Stimulated activated CD8-positive, alpha-beta memory T cell treated with anti-CD3 and anti-CD28 coated beads, Interleukin-7, amount 100 ng/mL, for 48 hours (primary cell): ENCODE measurements at regions not wholly inside any gene's neighbourhood (a gene's known extent, or its start where the extent isn't known, plus 50 kb on each side); places are given as distances from the start of the nearest gene placed in this dataset.

Experiments used
- DNase-seq, 2 donors: peaks; one replicate each; pipeline ENCODE4 v3.0.0-alpha.2; 2020; ENCODE audit warnings: low read depth in 1 of 2; ENCODE audit errors: extremely low read depth in 1 of 2

- no peak for DNase-seq
Measured at GRCh38 chr5:118778941-118779340, 209.4 kb downstream of the DTWD2 start.

DNA sequence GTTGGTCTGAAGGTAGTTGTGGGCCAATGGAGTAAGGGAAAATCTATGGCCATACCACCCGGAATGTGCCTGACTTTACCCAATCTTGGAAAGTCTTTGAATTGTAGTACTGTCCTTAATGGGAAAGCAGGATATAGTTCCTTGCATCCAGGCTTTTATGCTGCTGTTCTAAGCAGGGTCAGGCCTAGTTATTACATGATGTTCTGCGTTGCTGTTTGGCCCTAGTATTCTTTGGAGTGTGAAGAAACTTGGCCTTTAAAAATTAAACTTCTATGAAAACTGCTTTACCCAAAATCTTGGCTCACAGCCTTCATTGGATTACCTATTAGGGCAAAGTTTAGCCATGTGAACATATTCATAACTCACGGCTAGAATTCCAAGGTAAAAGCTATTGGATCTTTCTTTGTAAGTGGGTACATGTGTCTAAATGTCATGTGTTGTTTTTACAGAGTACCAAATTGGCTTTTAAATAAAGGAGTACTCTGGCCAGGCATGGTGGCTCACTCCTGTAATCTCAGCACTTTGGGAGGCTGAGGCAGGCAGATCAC lies 211.1 kb downstream of the DTWD2 start:
- no peak for DNase-seq

DNA sequence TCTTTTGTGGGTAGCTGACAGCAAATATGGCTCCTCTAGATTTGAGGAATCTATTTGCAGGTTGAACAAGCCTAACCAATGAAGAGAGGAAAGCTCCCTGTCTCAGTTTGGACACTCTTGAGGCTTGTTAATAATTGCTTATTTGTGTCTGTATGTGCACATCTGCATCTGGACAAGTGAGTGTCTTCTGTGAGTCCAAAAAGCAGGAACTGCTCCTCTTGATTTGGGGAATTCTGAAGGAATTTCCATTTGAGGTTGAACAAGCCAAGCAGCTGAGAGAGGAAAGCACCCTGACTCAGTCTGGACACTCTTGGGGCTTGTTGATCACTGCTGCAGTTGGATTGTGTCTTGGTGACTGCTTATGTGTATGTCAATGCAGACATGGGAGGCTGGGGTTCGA lies 211.6 kb downstream of the DTWD2 start:
- DNase-seq: no peak

GRCh38 chr5:118775790-118776499 lies 212.4 kb downstream of the DTWD2 start:
- DNase-seq: no peak

- DNase-seq: no peak
Measured at GRCh38 chr5:118768607-118769175, 219.7 kb downstream of the DTWD2 start.

GRCh38 chr5:118762291-118762690 lies 226.1 kb downstream of the DTWD2 start:
- DNase-seq: no peak

GRCh38 chr5:118761814-118762213 lies 226.5 kb downstream of the DTWD2 start:
- no peak for DNase-seq

GRCh38 chr5:118752969-118753368 lies 235.4 kb downstream of the DTWD2 start:
- DNase-seq: no peak

GRCh38 chr5:118736396-118736795 lies 252.0 kb downstream of the DTWD2 start:
- no peak for DNase-seq

DNA sequence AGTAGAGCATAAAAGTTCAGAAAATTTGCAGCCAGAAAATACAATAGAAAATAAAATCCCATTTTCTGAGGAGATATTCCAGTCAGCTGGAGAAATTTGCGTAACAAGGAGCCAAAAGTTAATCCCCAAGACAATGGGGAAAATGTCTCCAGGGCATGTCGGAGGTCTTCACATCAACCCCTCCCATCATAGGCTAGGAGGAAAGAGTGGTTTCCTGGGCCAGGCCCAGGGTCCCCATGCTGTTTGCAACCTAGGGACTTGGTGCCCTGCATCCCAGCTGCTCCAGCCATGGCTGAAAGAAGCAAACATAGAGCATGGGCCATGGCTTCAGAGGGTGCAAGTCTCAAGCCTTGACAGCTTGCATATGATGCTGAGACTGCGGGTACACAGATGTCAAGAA lies 255.0 kb downstream of the DTWD2 start:
- no peak for DNase-seq

- DNase-seq: no peak
Measured at GRCh38 chr5:118728191-118728590, 260.2 kb downstream of the DTWD2 start.

DNA sequence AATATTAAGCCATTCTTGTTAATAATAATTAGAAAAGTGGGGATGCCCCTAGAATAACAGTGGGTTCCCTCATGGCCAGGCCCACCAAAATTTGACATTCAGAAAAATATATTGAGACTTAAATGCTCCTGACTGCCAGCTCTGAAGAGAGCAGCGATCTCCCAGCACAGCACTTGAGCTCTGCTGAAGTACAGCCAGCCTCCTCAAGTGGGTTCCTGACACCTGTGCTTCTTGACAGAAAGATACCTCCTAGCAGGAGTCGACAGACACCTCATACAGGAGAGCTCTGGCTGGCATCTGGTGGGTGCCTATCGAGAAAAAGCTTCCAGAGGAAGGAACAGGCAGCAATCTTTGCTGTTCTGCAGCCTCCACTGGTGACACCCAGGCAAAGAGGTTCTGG lies 261.5 kb downstream of the DTWD2 start:
- no peak for DNase-seq

DNA sequence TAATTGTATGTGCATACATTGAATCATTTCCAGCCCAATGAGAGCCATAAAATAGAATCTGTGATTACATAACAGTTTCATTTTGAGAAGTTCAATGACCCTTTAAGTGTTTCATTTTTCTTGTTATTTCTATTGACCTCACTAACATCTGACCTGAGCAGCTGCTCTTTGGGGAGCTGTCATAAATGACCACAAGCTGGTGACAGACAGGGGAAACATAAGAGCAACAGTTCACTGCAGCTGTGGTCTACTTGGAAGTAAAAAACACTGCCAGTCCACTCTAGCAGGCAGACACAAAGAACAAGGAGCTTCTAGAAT lies 265.4 kb downstream of the DTWD2 start:
- DNase-seq: no peak

GRCh38 chr5:118722122-118723020 lies 266.0 kb downstream of the DTWD2 start:
- DNase-seq: no peak

DNA sequence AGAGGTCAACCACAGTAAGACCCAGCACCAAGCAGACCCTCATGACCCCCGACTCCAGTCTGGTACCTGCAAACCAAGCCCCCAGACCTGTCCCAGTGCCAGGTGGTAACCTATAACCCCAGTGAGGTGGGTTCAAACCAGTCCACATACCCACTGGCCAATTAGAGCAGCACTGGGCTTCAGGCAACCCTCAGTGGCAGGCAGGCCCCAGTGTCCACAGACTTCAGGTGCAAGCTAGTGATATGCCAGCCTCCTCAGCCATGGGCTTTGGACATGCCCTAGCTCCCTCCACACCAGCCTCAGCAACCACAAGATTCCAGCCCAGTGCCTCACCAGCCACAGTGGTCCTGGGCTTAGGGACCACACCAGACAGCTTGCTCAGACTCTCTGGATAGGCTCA lies 276.6 kb downstream of the DTWD2 start:
- no peak for DNase-seq

- no peak for DNase-seq
Measured at GRCh38 chr5:118705959-118706667, 282.2 kb downstream of the DTWD2 start.

DNA sequence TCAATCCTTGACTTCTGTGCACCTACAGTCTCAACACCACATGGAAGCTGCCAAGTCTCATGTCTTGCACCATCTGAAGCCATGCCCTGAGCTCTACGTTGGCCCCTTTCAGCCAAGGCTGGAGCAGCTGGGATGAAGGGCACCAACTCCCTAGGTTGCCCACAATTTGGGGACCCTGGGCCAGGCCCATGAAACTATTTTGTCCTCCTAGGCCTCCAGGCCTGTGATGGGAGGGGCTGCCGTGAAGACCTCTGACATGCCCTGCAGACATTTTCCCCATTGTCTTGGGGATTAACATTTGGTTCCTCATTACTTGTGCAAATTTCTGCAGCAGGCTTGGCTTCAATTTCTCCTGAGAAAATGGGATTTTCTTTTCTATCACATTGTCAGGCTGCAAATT lies 285.1 kb downstream of the DTWD2 start:
- DNase-seq: no peak

GRCh38 chr5:118701791-118702190 lies 286.6 kb downstream of the DTWD2 start:
- no peak for DNase-seq

DNA sequence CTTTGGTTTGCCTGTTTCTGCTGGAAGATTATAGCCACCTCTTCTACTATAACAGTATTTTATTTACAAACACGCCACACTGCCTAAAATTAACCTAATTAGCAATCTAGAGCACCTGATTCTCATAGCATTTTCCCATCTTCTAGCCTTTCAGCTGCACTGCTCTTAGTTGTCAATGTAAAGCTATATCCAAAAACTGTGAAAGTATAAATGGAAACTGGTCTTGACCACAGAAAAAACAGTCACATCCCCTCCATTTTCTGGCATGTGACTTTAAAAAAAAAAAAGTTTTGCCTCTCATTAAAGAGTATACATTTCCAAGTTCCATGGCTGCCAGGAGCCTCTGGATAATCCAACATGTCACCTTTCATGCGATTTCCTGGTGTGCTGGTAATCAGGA lies 287.8 kb downstream of the DTWD2 start:
- DNase-seq: no peak

DNA sequence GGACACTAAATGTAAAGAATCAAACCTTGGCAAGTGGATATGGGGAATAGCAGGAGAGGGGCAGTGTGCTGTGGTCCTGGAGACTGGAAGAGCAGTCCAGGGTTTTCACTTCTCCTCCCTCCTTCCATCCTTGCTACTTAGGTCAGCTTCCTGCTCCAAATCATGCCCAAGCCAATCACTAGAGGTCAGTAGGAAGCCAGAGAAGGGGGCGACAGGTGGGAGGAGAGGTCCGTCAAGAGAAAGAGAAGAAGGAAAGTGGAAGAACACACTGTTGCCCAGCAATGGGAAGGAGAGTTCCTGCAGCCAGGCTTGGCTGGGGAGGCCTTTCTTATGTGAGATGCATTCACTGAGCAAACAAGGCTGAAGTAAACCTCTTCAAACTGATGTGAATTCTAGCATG lies 289.6 kb downstream of the DTWD2 start:
- no peak for DNase-seq

DNA sequence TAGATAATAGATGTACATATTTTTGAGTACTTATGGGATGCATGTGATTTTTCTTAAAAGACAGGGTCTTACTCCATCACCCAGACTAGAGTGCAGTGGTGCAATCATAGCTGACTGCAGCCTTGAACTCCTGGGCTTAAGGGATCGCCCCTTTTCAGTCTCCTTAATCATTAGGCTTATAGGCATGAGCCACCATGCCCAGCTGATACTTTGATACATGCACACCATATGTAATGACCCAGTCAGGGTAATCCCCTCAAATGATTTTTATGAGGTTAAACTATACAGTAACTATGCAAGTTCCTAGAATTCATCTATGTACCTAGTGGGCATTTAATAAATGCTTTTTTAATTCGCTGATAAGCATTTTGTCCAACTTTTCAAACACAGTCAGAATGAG lies 292.3 kb downstream of the DTWD2 start:
- DNase-seq: no peak
